PC-3 (cell line): ENCODE measurements at regions not wholly inside any gene's neighbourhood (a gene's known extent, or its start where the extent isn't known, plus 50 kb on each side); places are given as distances from the start of the nearest gene placed in this dataset.

Source experiments
- ATAC-seq: fragments of 200-7000 bp; cut with Tn5 transposase; 2 replicates; pipeline ENCODE4 v1.9.1; 2020; ENCODE audit warnings: mild to moderate bottlenecking, moderate library complexity
- BruUV-seq: library from RNA; stranded (reverse); fragments of 400-500 nt; replicated peaks from 2 replicates; lab custom pipeline; 2021; lab: Mats Ljungman, UMichigan
- CTCF ChIA-PET: fragments of 300-600 bp; sonication (Branson Sonifier 250); formaldehyde crosslinking; loops from one replicate; lab custom pipeline; 2022; ENCODE audit warnings: antibody characterized with exemption; lab: Charles Lee
- POLR2A ChIA-PET: fragments of 300-600 bp; sonication (Branson Sonifier 250); formaldehyde crosslinking; loops from one replicate; lab custom pipeline; 2022; ENCODE audit warnings: antibody characterized with exemption; ENCODE audit not compliant: unreplicated experiment; lab: Charles Lee
- DNase-seq: peaks from one replicate; pipeline ENCODE4 v3.0.0-alpha.2; 2015
- H2AFZ ChIP-seq: fragments of 300-600 bp; sonication (generic); 2 replicates; pipeline ENCODE4 v1.6.0; 2016; ENCODE audit warnings: antibody characterized with exemption, low read length
- H3F3A ChIP-seq: fragments of 300-600 bp; sonication (generic); one replicate; pipeline ENCODE4 v1.6.0; 2017; ENCODE audit warnings: antibody characterized with exemption, low read length, control low read depth, mild to moderate bottlenecking; ENCODE audit not compliant: unreplicated experiment
- H3K27ac ChIP-seq: fragments of 300-600 bp; sonication (generic); 2 replicates; pipeline ENCODE4 v1.5.1; 2016; ENCODE audit warnings: mild to moderate bottlenecking, low read length
- H3K27me3 ChIP-seq: fragments of 300-600 bp; sonication (generic); 2 replicates; pipeline ENCODE4 v1.6.1; 2016; ENCODE audit warnings: low read length, mixed read lengths
- H3K36me3 ChIP-seq: fragments of 300-600 bp; sonication (generic); 2 replicates; pipeline ENCODE4 v1.6.1; 2016; ENCODE audit warnings: low read depth, mixed run types, low read length, mixed read lengths
- H3K4me1 ChIP-seq: fragments of 300-600 bp; sonication (generic); 2 replicates; pipeline ENCODE4 v1.5.1; 2016; ENCODE audit warnings: low read length; ENCODE audit not compliant: insufficient read depth
- H3K4me2 ChIP-seq: fragments of 300-600 bp; sonication (generic); 2 replicates; pipeline ENCODE4 v1.6.0; 2016; ENCODE audit warnings: low read length
- H3K4me3 ChIP-seq: fragments of 300-600 bp; sonication (generic); 2 replicates; pipeline ENCODE4 v1.5.1; 2016; ENCODE audit warnings: mild to moderate bottlenecking, low read length, mixed read lengths
- H3K79me2 ChIP-seq: fragments of 300-600 bp; sonication (generic); 2 replicates; pipeline ENCODE4 v1.6.1; 2017; ENCODE audit warnings: low read length, mixed read lengths
- H3K9ac ChIP-seq: fragments of 300-600 bp; sonication (generic); 2 replicates; pipeline ENCODE4 v1.6.0; 2016; ENCODE audit warnings: mild to moderate bottlenecking, low read length
- H3K9me2 ChIP-seq: fragments of 300-600 bp; sonication (generic); replicated peaks from 2 replicates; pipeline ENCODE4 v1.6.1; 2016; ENCODE audit warnings: mixed run types, low read length, mixed read lengths
- H3K9me3 ChIP-seq: fragments of 300-600 bp; sonication (generic); 2 replicates; pipeline ENCODE4 v1.6.1; 2016; ENCODE audit warnings: low read length, mixed read lengths
- H4K20me1 ChIP-seq: fragments of 300-600 bp; sonication (generic); 2 replicates; pipeline ENCODE4 v1.6.1; 2016; ENCODE audit warnings: low read length, mixed read lengths
- EZH2 ChIP-seq: fragments of 300-600 bp; sonication (generic); IDR thresholded peaks from one replicate; pipeline ENCODE4 v1.6.1; 2017; ENCODE audit warnings: antibody characterized with exemption, mild to moderate bottlenecking, low read length; ENCODE audit not compliant: unreplicated experiment
- EZH2phosphoT487 ChIP-seq: fragments of 300-600 bp; sonication (generic); IDR thresholded peaks from 2 replicates; pipeline ENCODE4 v1.6.1; 2018; ENCODE audit warnings: mild to moderate bottlenecking, antibody characterized with exemption, low read length, borderline replicate concordance
- intact Hi-C: fragments of 100-400 bp; cut with micrococcal nuclease; formaldehyde crosslinking; loops from 2 replicates; pipeline ENCODE4 v1.9.0; 2023
- TF ChIP-seq, protein P1 (sequence below): fragments of 300-600 bp; sonication (generic); conservative IDR thresholded peaks from 2 replicates; pipeline ENCODE4 v1.5.1; 2017; ENCODE audit warnings: antibody characterized with exemption, low read depth, mild to moderate bottlenecking, low read length

DNA sequence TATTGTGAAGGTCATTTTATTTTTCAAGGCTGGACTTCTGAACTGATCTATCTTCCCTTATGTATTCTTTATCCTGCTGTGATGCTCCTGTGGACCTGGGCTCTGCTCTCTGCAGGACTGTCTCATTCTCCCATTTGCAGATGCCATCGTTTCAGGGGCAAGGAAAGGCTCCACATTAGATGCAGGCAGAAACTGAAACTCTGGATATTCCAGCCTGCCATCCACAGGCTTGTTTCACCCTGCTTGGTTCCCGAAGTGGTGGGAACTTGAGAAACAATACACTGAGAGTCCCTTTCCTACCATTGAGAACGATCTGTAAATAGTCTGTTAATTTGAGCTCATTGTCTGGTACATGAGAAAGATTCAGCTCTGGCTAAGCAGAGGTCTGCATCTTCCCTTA is 197.5 kb upstream of the MAN1A1 start:
- intact Hi-C loops, result no loop called here
- TF ChIP-seq, protein P1, sequence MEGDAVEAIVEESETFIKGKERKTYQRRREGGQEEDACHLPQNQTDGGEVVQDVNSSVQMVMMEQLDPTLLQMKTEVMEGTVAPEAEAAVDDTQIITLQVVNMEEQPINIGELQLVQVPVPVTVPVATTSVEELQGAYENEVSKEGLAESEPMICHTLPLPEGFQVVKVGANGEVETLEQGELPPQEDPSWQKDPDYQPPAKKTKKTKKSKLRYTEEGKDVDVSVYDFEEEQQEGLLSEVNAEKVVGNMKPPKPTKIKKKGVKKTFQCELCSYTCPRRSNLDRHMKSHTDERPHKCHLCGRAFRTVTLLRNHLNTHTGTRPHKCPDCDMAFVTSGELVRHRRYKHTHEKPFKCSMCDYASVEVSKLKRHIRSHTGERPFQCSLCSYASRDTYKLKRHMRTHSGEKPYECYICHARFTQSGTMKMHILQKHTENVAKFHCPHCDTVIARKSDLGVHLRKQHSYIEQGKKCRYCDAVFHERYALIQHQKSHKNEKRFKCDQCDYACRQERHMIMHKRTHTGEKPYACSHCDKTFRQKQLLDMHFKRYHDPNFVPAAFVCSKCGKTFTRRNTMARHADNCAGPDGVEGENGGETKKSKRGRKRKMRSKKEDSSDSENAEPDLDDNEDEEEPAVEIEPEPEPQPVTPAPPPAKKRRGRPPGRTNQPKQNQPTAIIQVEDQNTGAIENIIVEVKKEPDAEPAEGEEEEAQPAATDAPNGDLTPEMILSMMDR, result no peak
- TF ChIP-seq EZH2 (no peak), EZH2phosphoT487 (no peak)
- Histone ChIP-seq H4K20me1 (no peaks in the 10 kb centered on the region), H3K79me2 (no peaks in the 10 kb centered on the region), H3F3A (no peaks in the 10 kb centered on the region), H2AFZ (no peak overlapping the region), H3K9me3 (no peaks in the 10 kb centered on the region), H3K4me3 (no peak overlapping the region), H3K4me2 (no peak overlapping the region), H3K4me1 (peaks cover 2% of the 10 kb centered on the region), H3K9ac (no peak overlapping the region), H3K9me2 (no peaks in the 10 kb centered on the region), H3K27me3 (no peaks in the 10 kb centered on the region), H3K27ac (no peak overlapping the region), H3K36me3 (no peaks in the 10 kb centered on the region)
- no TSS peak for BruUV-seq
- no peak for DNase-seq
- ChIA-PET CTCF (no interaction called here), POLR2A (no interaction called here)
- ATAC-seq, result no peak

DNA sequence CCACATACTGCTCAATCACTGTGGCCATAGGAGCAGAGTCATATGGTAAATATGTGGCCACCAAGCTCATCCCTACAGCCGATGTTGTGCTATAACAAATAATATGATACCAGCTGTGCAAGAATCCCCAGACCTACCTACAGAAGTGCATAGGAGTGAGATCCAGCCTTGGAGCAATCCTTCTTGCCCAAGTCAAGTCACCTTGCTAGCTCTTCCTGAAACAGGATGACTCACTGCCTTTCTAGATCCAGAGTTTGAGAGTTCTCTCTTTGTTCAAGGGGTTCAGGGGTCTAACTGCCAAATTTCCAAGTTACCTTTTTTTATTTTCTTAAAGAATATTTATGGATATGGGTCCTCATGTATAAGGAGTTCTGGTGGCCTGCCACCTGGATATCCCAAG is 195.7 kb upstream of the MAN1A1 start:
- CTCF ChIA-PET, result no interaction called here
- BruUV-seq, result no TSS peak
- POLR2A ChIA-PET, result no interaction called here
- no peak for DNase-seq
- TF ChIP-seq, protein P1, result no peak
- no peak for TF ChIP-seq EZH2
- TF ChIP-seq EZH2phosphoT487, result no peak
- Histone ChIP-seq H3K4me2 (no peak overlapping the region), H3K4me1 (peaks cover 17% of the 10 kb centered on the region), H3K4me3 (no peak overlapping the region), H3K36me3 (no peaks in the 10 kb centered on the region), H3K9me2 (no peaks in the 10 kb centered on the region), H4K20me1 (no peaks in the 10 kb centered on the region), H3K79me2 (no peaks in the 10 kb centered on the region), H3K27ac (no peak overlapping the region), H2AFZ (no peak overlapping the region), H3K27me3 (no peaks in the 10 kb centered on the region), H3F3A (no peaks in the 10 kb centered on the region), H3K9ac (no peak overlapping the region), H3K9me3 (no peaks in the 10 kb centered on the region)
- intact Hi-C loops, result no loop called here
- ATAC-seq, result no peak

DNA sequence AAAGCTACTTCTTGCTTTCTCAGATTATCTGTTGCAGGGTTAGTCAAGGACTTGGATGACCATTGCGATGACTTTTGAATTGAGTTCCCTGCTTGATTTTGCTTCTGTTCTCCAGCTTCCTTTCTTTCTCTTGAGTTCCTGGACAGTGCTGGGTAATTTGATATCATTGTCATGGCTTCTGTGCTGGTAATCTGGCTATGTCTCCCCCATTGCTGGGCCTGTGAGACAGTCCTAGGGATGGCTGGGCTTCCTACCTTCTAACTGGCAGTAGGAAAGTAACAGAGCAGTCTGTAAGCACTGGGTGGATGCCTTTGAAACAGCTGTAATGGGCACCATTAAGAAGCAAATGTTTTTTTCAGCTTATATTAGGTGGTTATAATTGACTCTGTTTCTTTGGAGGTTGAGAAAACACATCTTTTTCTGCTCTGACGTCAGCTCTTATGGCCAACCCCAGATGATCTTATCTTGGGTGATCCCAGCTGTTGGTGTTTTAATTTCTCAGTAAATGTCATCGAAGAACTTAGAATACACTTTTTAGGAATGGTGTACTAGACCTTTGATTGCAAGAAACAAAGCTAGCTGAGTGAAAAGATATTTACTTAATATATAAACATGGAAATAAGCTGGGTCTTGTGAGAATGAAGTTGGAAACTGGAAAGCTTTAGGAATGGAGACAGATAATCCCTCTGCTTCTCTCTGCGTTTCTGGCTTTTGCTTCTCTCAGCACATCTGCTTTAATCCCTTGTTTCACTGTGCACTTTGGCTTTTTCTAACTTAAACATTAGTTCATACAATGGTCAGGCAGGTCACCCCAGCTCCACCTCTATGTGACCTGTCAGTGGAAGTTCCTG is 195.0 kb upstream of the MAN1A1 start:
- Histone ChIP-seq H2AFZ (no peak overlapping the region), H3K4me2 (no peak overlapping the region), H4K20me1 (no peaks in the 10 kb centered on the region), H3K36me3 (no peaks in the 10 kb centered on the region), H3K4me1 (peaks cover 20% of the 10 kb centered on the region), H3K9ac (no peak overlapping the region), H3K27me3 (no peaks in the 10 kb centered on the region), H3K79me2 (no peaks in the 10 kb centered on the region), H3K4me3 (no peak overlapping the region), H3K9me3 (no peaks in the 10 kb centered on the region), H3K9me2 (no peaks in the 10 kb centered on the region), H3K27ac (no peak overlapping the region), H3F3A (no peaks in the 10 kb centered on the region)
- CTCF ChIA-PET, result no interaction called here
- POLR2A ChIA-PET, result no interaction called here
- DNase-seq (no peak), ATAC-seq (no peak)
- TF ChIP-seq, protein P1, result no peak
- TF ChIP-seq EZH2phosphoT487, result no peak
- TF ChIP-seq EZH2, result no peak
- BruUV-seq, result no TSS peak
- intact Hi-C loops, result no loop called here
